Fibroblast of lung (primary cell): ENCODE measurements at regions not wholly inside any gene's neighbourhood (a gene's known extent, or its start where the extent isn't known, plus 50 kb on each side); places are given as distances from the start of the nearest gene placed in this dataset.
"Not testable (repeated sequence)": the region's sequence is repeated elsewhere in the genome, so short reads cannot be mapped to it uniquely, and the experiment has no call there.

Experiments
- DNase-seq, 2 donors: peaks; one replicate each; pipeline versions ENCODE4 v3.0.0 to v3.0.0-alpha.2; 2010; ENCODE audit warnings: low read depth in 2 of 2
- H2AFZ ChIP-seq: 2 replicates; pipeline ENCODE4 v1.5.1; 2012; ENCODE audit warnings: low read length, control low read depth, inconsistent platforms
- H3K27ac ChIP-seq: 2 replicates; pipeline ENCODE4 v1.5.1; 2011; ENCODE audit warnings: low read length, control low read depth; ENCODE audit not compliant: insufficient read depth
- H3K27me3 ChIP-seq: 2 replicates; pipeline ENCODE4 v1.5.1; 2011; ENCODE audit warnings: mild to moderate bottlenecking, low read length; ENCODE audit not compliant: control insufficient read depth, insufficient read depth
- H3K36me3 ChIP-seq: 2 replicates; pipeline ENCODE4 v1.5.1; 2011; ENCODE audit warnings: low read length; ENCODE audit not compliant: control insufficient read depth, insufficient read depth
- H3K4me1 ChIP-seq: 2 replicates; pipeline ENCODE4 v1.5.1; 2011; ENCODE audit warnings: low read length; ENCODE audit not compliant: control insufficient read depth, insufficient read depth; ENCODE audit errors: extremely low read depth
- H3K4me2 ChIP-seq: 2 replicates; pipeline ENCODE4 v1.5.1; 2011; ENCODE audit warnings: low read length, control low read depth; ENCODE audit not compliant: insufficient read depth; ENCODE audit errors: extremely low read depth
- H3K4me3 ChIP-seq, 4 experiments: fragments of 200-600 bp in 1 of 4; sonication (generic) in 1 of 4; replicated peaks in 1 of 4; 2 replicates each; pipeline ENCODE4 v1.5.1; 2011 to 2016; ENCODE audit warnings: low read length in 4 of 4, low read depth in 3 of 4, mild to moderate bottlenecking in 3 of 4, control low read depth in 2 of 4, inconsistent platforms in 1 of 4, mixed read lengths in 1 of 4; ENCODE audit not compliant: insufficient read depth in 1 of 4; ENCODE audit errors: control extremely low read depth in 1 of 4
- H3K79me2 ChIP-seq: 2 replicates; pipeline ENCODE4 v1.5.1; 2012; ENCODE audit warnings: mild to moderate bottlenecking, low read length, inconsistent platforms; ENCODE audit not compliant: control insufficient read depth, insufficient read depth
- H3K9ac ChIP-seq: 2 replicates; pipeline ENCODE4 v1.5.1; 2011; ENCODE audit warnings: mild to moderate bottlenecking, low read length, control low read depth; ENCODE audit not compliant: insufficient read depth
- H3K9me3 ChIP-seq: 2 replicates; pipeline ENCODE4 v1.5.1; 2012; ENCODE audit warnings: low read depth, low read length; ENCODE audit not compliant: control insufficient read depth, insufficient read depth
- H4K20me1 ChIP-seq: 2 replicates; pipeline ENCODE4 v1.5.1; 2011; ENCODE audit warnings: low read length; ENCODE audit not compliant: control insufficient read depth, insufficient read depth; ENCODE audit errors: extremely low read depth
- EZH2 ChIP-seq: IDR thresholded peaks from 2 replicates; pipeline ENCODE4 v1.5.1; 2012; ENCODE audit warnings: low read length, control low read depth, mild to moderate bottlenecking; ENCODE audit errors: missing control alignments
- TF ChIP-seq, protein P1 (sequence below), 2 donors: IDR thresholded peaks in 1 of 2; conservative IDR thresholded peaks in 1 of 2; 1 replicate in 1 of 2; 2 replicates in 1 of 2; pipeline ENCODE4 v1.5.1; 2011 to 2012; ENCODE audit warnings: low read length in 2 of 2, control low read depth in 1 of 2, inconsistent platforms in 1 of 2, low read depth in 1 of 2, mild to moderate bottlenecking in 1 of 2

DNA sequence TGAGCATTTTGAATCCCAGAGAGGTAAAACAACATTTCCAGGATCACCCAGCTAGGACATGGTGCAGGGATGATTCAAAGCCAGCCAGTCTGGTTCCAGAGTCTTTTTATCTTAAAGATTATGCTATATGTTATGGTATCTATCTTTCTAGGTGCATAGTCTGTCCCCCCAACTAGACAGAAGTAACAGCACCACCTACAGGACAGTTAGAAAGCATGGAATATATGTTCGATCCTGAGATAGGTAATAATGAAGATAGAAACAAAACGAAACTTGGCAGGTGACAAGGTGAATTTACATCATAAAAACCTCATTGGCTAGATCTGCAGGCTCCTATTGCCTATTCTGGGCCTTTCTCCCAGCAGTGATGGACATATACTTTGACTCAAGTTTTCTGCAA, 723.2 kb downstream of the SMARCA1 start:
- TF ChIP-seq, protein P1, sequence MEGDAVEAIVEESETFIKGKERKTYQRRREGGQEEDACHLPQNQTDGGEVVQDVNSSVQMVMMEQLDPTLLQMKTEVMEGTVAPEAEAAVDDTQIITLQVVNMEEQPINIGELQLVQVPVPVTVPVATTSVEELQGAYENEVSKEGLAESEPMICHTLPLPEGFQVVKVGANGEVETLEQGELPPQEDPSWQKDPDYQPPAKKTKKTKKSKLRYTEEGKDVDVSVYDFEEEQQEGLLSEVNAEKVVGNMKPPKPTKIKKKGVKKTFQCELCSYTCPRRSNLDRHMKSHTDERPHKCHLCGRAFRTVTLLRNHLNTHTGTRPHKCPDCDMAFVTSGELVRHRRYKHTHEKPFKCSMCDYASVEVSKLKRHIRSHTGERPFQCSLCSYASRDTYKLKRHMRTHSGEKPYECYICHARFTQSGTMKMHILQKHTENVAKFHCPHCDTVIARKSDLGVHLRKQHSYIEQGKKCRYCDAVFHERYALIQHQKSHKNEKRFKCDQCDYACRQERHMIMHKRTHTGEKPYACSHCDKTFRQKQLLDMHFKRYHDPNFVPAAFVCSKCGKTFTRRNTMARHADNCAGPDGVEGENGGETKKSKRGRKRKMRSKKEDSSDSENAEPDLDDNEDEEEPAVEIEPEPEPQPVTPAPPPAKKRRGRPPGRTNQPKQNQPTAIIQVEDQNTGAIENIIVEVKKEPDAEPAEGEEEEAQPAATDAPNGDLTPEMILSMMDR (conservative IDR thresholded peaks at IDR 0.05 in 1 of 2, IDR thresholded peaks at IDR 0.05 in 1 of 2; ENCODE audit: low read depth in 1 of 2, low read length in 2 of 2) = no peak
- no peak for TF ChIP-seq EZH2
- no peak for DNase-seq
- H3K4me3 ChIP-seq = no peak overlapping the region

GRCh38 chrX:128783139-128783538, 730.9 kb upstream of the ACTRT1 start:
- H3K9ac ChIP-seq, H3K27ac ChIP-seq, H3K4me2 ChIP-seq, H3K4me1 ChIP-seq, H2AFZ ChIP-seq, H4K20me1 ChIP-seq, H3K9me3 ChIP-seq, H3K27me3 ChIP-seq, H3K4me3 ChIP-seq, DNase-seq, H3K79me2 ChIP-seq, H3K36me3 ChIP-seq: not testable (repeated sequence)

More for the DNA sequence above, 723.2 kb downstream of the SMARCA1 start:
- no peaks in the 10 kb centered on the region for H3K27me3 ChIP-seq
- no peak overlapping the region for H3K4me2 ChIP-seq
- H3K9ac ChIP-seq = no peak overlapping the region
- H3K79me2 ChIP-seq = no peaks in the 10 kb centered on the region
- no peaks in the 10 kb centered on the region for H3K36me3 ChIP-seq
- H3K27ac ChIP-seq = no peak overlapping the region
- H3K9me3 ChIP-seq = no peaks in the 10 kb centered on the region
- no peaks in the 10 kb centered on the region for H4K20me1 ChIP-seq
- H3K4me1 ChIP-seq = no peaks in the 10 kb centered on the region
- no peak overlapping the region for H2AFZ ChIP-seq

DNA sequence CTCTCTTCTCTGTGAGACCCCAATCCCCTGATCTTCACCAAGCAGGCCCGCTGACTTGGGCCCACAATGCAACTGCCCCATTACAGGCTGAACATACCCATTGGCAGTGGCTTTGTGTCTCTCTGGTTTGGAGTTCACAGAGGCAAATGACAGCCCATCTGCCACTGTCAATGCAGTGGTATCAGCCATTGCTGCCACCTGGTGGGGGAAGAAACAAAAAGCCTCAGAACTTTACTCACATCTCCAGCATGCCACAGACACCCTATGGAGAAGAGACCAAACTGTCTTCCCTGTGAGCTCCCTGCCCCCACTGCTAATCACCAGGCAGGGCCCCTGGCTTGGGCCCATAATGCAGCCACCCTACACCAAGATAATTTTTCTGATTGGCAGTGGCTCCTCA, 729.3 kb upstream of the ACTRT1 start:
- no peaks in the 10 kb centered on the region for H3K27me3 ChIP-seq
- no peak overlapping the region for H3K4me3 ChIP-seq
- H3K9me3 ChIP-seq = no peaks in the 10 kb centered on the region
- no peak overlapping the region for H3K4me2 ChIP-seq
- no peaks in the 10 kb centered on the region for H3K79me2 ChIP-seq
- H4K20me1 ChIP-seq = no peaks in the 10 kb centered on the region
- no peak for DNase-seq
- no peak overlapping the region for H2AFZ ChIP-seq
- H3K36me3 ChIP-seq = no peaks in the 10 kb centered on the region
- H3K4me1 ChIP-seq = no peaks in the 10 kb centered on the region
- H3K9ac ChIP-seq = no peak overlapping the region
- TF ChIP-seq, protein P1 (conservative IDR thresholded peaks at IDR 0.05 in 1 of 2, IDR thresholded peaks at IDR 0.05 in 1 of 2; ENCODE audit: low read depth in 1 of 2, low read length in 2 of 2) = no peak
- TF ChIP-seq EZH2 = no peak
- H3K27ac ChIP-seq = no peak overlapping the region
